ENCODE measurements at regions not wholly inside any gene's neighbourhood (a gene's known extent, or its start where the extent isn't known, plus 50 kb on each side); places are given as distances from the start of the nearest gene placed in this dataset.

DNA sequence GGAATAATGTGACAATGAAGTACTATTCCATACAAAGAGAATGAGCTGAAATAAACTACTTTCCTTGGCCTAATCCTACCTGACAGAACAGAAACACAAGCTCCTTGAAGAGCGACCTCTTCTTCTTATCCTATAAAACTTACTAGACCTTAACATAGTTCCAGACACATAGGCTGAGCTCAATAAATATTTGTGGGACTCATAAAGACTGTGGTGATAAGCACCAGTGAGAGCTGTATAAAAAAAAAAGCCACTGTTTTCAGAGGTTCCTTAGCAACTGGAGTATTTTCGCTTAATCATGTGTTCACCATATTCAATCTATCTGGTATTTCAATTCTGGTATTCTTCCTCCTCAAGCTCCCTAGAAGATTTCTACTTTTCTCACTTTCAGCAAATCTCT, 1129.6 kb downstream of the STPG2 start:
- no peak for TF ChIP-seq EZH2 (IDR thresholded peaks at IDR 0.05; ENCODE audit: borderline replicate concordance, insufficient read depth, low read depth, low read length, poor library complexity, severe bottlenecking)
- TF ChIP-seq, protein P1, sequence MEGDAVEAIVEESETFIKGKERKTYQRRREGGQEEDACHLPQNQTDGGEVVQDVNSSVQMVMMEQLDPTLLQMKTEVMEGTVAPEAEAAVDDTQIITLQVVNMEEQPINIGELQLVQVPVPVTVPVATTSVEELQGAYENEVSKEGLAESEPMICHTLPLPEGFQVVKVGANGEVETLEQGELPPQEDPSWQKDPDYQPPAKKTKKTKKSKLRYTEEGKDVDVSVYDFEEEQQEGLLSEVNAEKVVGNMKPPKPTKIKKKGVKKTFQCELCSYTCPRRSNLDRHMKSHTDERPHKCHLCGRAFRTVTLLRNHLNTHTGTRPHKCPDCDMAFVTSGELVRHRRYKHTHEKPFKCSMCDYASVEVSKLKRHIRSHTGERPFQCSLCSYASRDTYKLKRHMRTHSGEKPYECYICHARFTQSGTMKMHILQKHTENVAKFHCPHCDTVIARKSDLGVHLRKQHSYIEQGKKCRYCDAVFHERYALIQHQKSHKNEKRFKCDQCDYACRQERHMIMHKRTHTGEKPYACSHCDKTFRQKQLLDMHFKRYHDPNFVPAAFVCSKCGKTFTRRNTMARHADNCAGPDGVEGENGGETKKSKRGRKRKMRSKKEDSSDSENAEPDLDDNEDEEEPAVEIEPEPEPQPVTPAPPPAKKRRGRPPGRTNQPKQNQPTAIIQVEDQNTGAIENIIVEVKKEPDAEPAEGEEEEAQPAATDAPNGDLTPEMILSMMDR (IDR thresholded peaks at IDR 0.05) = no peak
